HCT116 (cell line): ENCODE measurements at regions not wholly inside any gene's neighbourhood (a gene's known extent, or its start where the extent isn't known, plus 50 kb on each side); places are given as distances from the start of the nearest gene placed in this dataset.

Source experiments
- ATAC-seq: fragments of 200-7000 bp; cut with Tn5 transposase; 2 replicates; pipeline ENCODE4 v1.9.1; 2020; ENCODE audit warnings: mild to moderate bottlenecking, moderate library complexity
- BruUV-seq: library from RNA; stranded (reverse); fragments of 400-500 nt; replicated peaks from 2 replicates; lab custom pipeline; 2021; lab: Mats Ljungman, UMichigan
- CTCF ChIA-PET: fragments of 300-600 bp; sonication (Branson Sonifier 250); formaldehyde crosslinking; loops from one replicate; lab custom pipeline; 2021; ENCODE audit warnings: antibody characterized with exemption; lab: Charles Lee
- POLR2A ChIA-PET: fragments of 300-600, 350-600 bp; sonication (Branson Sonifier 250); formaldehyde crosslinking; loops from one replicate; lab custom pipeline; 2021; ENCODE audit warnings: antibody characterized with exemption; lab: Charles Lee
- RAD21 ChIA-PET, 2 experiments: fragments of 300-600 bp; sonication (Branson Sonifier 250); formaldehyde crosslinking; loops; one replicate each; lab custom pipeline; 2023; ENCODE audit warnings: low total read pairs in 2 of 2; ENCODE audit not compliant: uncharacterized antibody in 2 of 2, unreplicated experiment in 2 of 2, low non-redundant PET in 1 of 2; lab: Charles Lee
- DNase-seq: peaks from one replicate; pipeline ENCODE4 v3.0.0-alpha.2; 2010; ENCODE audit warnings: low read depth, low spot score
- H2AFZ ChIP-seq: fragments of 200-600 bp; shearing (Covaris generic), sonication (generic); 2 replicates; pipeline ENCODE4 v1.6.1; 2017; ENCODE audit warnings: low read depth, mixed run types, mixed read lengths, antibody characterized with exemption, low read length; ENCODE audit not compliant: poor library complexity, severe bottlenecking
- H3K27ac ChIP-seq: 2 replicates; pipeline ENCODE4 v1.5.1; 2012; ENCODE audit warnings: low read depth, low read length
- H3K27me3 ChIP-seq: fragments of 200-600 bp; sonication (generic); 2 replicates; pipeline ENCODE4 v1.6.1; 2016; ENCODE audit warnings: mixed run types, low read length, mixed read lengths; ENCODE audit not compliant: insufficient read depth
- H3K36me3 ChIP-seq, 2 experiments: fragments of 200-500 bp in 1 of 2; fragments of 200-600 bp in 1 of 2; sonication (Bioruptor generic) in 1 of 2; sonication (generic) in 1 of 2; 2 replicates each; pipeline versions ENCODE4 v1.5.1 to v1.6.1; 2014 to 2016; ENCODE audit warnings: low read length in 2 of 2, inconsistent platforms in 1 of 2, mixed read lengths in 1 of 2, mixed run types in 1 of 2; ENCODE audit not compliant: insufficient read depth in 2 of 2, control insufficient read depth in 1 of 2
- H3K4me1 ChIP-seq, 2 experiments: fragments of 200-600 bp in 1 of 2; sonication (generic) in 1 of 2; 2 replicates each; pipeline versions ENCODE4 v1.5.1 to v1.6.1; 2012 to 2017; ENCODE audit warnings: low read length in 2 of 2, inconsistent platforms in 1 of 2, mild to moderate bottlenecking in 1 of 2, mixed read lengths in 1 of 2, mixed run types in 1 of 2, moderate library complexity in 1 of 2; ENCODE audit not compliant: insufficient read depth in 2 of 2, control insufficient read depth in 1 of 2
- H3K4me2 ChIP-seq: fragments of 200-600 bp; sonication (generic); 2 replicates; pipeline ENCODE4 v1.6.1; 2017; ENCODE audit warnings: mixed run types, low read length, mixed read lengths
- H3K4me3 ChIP-seq, 2 experiments: fragments of 200-600 bp in 1 of 2; sonication (generic) in 1 of 2; replicated peaks in 1 of 2; 2 replicates each; pipeline ENCODE4 v1.5.1; 2011 to 2016; ENCODE audit warnings: low read length in 2 of 2, control low read depth in 1 of 2, low read depth in 1 of 2, mild to moderate bottlenecking in 1 of 2, mixed read lengths in 1 of 2, mixed run types in 1 of 2
- H3K79me2 ChIP-seq: fragments of 200-600 bp; sonication (generic); 2 replicates; pipeline ENCODE4 v1.6.1; 2017; ENCODE audit warnings: mild to moderate bottlenecking, mixed run types, low read length, moderate library complexity, mixed read lengths; ENCODE audit not compliant: insufficient read depth
- H3K9ac ChIP-seq: fragments of 200-600 bp; sonication (generic); 2 replicates; pipeline ENCODE4 v1.6.1; 2016; ENCODE audit warnings: low read length, mixed read lengths
- H3K9me2 ChIP-seq: fragments of 200-600 bp; sonication (generic), shearing (Covaris generic); 2 replicates; pipeline ENCODE4 v1.6.1; 2017; ENCODE audit warnings: mixed run types, mild to moderate bottlenecking, moderate library complexity; ENCODE audit not compliant: insufficient read depth
- H3K9me3 ChIP-seq, 2 experiments: fragments of 200-500 bp in 1 of 2; fragments of 200-600 bp in 1 of 2; sonication (Bioruptor generic) in 1 of 2; sonication (generic) in 1 of 2; 2 replicates each; pipeline ENCODE4 v1.6.1; 2014 to 2017; ENCODE audit warnings: low read length in 2 of 2, mixed read lengths in 2 of 2, inconsistent platforms in 1 of 2, low read depth in 1 of 2, mild to moderate bottlenecking in 1 of 2, mixed run types in 1 of 2, moderate library complexity in 1 of 2; ENCODE audit not compliant: control insufficient read depth in 1 of 2, insufficient read depth in 1 of 2
- H4K20me1 ChIP-seq: fragments of 200-600 bp; sonication (generic), shearing (Covaris generic); 2 replicates; pipeline ENCODE4 v1.6.1; 2017; ENCODE audit warnings: mixed run types, mild to moderate bottlenecking, moderate library complexity; ENCODE audit not compliant: insufficient read depth
- EGR1 ChIP-seq: IDR thresholded peaks from 2 replicates; pipeline ENCODE4 v1.6.1; 2012; ENCODE audit warnings: low read depth
- ELF1 ChIP-seq: IDR thresholded peaks from 2 replicates; pipeline ENCODE4 v1.6.1; 2012; ENCODE audit warnings: low read depth, borderline replicate concordance
- EZH2 ChIP-seq: fragments of 200-600 bp; sonication (generic); IDR thresholded peaks from 2 replicates; pipeline ENCODE4 v1.6.1; 2017; ENCODE audit warnings: antibody characterized with exemption, mixed run types
- RAD21 ChIP-seq: IDR thresholded peaks from 2 replicates; pipeline ENCODE4 v1.6.1; 2012; ENCODE audit warnings: low read depth, mild to moderate bottlenecking
- SIN3A ChIP-seq: IDR thresholded peaks from 2 replicates; pipeline ENCODE4 v1.6.1; 2012; ENCODE audit warnings: low read depth
- SP1 ChIP-seq: IDR thresholded peaks from 2 replicates; pipeline ENCODE4 v1.6.1; 2012; ENCODE audit warnings: low read depth
- SRF ChIP-seq: IDR thresholded peaks from 2 replicates; pipeline ENCODE4 v1.6.1; 2012; ENCODE audit warnings: low read depth
- YY1 ChIP-seq: IDR thresholded peaks from 2 replicates; pipeline ENCODE4 v1.6.1; 2011; ENCODE audit warnings: low read length, low read depth, moderate library complexity, mild to moderate bottlenecking; ENCODE audit not compliant: insufficient replicate concordance; ENCODE audit errors: extremely low read depth
- ZNF274 ChIP-seq: fragments of 200-500 bp; sonication (Bioruptor generic); IDR thresholded peaks from 2 replicates; pipeline ENCODE4 v1.6.1; 2014; ENCODE audit warnings: mild to moderate bottlenecking, low read depth, low read length, inconsistent platforms
- intact Hi-C: fragments of 100-400 bp; cut with micrococcal nuclease; formaldehyde crosslinking; loops from 2 replicates; pipeline ENCODE4 v1.10.0; 2022
- TF ChIP-seq, protein P1 (sequence below): IDR thresholded peaks from 2 replicates; pipeline ENCODE4 v1.6.1; 2012; ENCODE audit warnings: low read depth
- TF ChIP-seq, protein P2 (sequence below): IDR thresholded peaks from 2 replicates; pipeline ENCODE4 v1.6.1; 2012
- TF ChIP-seq, protein P3 (sequence below): IDR thresholded peaks from 2 replicates; pipeline ENCODE4 v1.6.1; 2011; ENCODE audit warnings: mild to moderate bottlenecking, low read length, moderate library complexity; ENCODE audit not compliant: insufficient replicate concordance; ENCODE audit errors: extremely low read depth

DNA sequence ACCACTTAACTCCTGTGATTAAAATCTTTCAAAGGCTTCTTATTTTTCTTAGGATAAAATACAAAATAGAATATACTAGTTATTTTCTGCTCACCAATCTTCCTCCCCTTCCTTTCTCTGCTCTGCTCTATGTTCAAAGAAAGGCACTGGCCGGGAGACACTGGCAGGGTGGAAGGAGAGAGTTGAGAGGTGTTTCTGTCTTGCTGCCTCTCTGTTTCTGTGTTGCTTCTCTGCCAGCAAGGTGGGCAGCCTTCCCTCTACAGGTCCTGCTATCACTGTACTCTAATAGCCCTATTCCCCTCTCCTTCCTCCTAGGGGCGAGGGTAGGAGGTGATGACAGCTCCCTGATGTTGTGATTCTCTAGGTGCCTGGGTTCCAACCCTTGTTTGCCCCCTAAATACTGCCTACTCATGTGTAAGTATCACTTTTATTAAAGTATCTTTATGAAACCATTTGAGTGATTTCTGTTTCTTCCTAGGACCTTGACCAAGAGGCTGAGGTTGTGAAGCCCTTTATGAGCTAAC is 515.1 kb downstream of the TLE4 start:
- ChIA-PET RAD21 (no interaction called here), POLR2A (no interaction called here), CTCF (no interaction called here)
- Histone ChIP-seq H3K4me2 (no peak overlapping the region), H3K4me3 (no peak overlapping the region), H3K9ac (no peak overlapping the region), H4K20me1 (no peaks in the 10 kb centered on the region), H3K27ac (no peak overlapping the region), H2AFZ (no peak overlapping the region), H3K9me3 (peaks cover 10 to 12% of the 10 kb centered on the region in 2 experiments; a peak in 2 of 4 replicates), H3K79me2 (no peaks in the 10 kb centered on the region), H3K27me3 (no peaks in the 10 kb centered on the region), H3K9me2 (no peaks in the 10 kb centered on the region), H3K36me3 (no peaks in the 10 kb centered on the region), H3K4me1 (no peaks in the 10 kb centered on the region)
- DNase-seq (no peak), ATAC-seq (no peak)
- TF ChIP-seq, protein P1, sequence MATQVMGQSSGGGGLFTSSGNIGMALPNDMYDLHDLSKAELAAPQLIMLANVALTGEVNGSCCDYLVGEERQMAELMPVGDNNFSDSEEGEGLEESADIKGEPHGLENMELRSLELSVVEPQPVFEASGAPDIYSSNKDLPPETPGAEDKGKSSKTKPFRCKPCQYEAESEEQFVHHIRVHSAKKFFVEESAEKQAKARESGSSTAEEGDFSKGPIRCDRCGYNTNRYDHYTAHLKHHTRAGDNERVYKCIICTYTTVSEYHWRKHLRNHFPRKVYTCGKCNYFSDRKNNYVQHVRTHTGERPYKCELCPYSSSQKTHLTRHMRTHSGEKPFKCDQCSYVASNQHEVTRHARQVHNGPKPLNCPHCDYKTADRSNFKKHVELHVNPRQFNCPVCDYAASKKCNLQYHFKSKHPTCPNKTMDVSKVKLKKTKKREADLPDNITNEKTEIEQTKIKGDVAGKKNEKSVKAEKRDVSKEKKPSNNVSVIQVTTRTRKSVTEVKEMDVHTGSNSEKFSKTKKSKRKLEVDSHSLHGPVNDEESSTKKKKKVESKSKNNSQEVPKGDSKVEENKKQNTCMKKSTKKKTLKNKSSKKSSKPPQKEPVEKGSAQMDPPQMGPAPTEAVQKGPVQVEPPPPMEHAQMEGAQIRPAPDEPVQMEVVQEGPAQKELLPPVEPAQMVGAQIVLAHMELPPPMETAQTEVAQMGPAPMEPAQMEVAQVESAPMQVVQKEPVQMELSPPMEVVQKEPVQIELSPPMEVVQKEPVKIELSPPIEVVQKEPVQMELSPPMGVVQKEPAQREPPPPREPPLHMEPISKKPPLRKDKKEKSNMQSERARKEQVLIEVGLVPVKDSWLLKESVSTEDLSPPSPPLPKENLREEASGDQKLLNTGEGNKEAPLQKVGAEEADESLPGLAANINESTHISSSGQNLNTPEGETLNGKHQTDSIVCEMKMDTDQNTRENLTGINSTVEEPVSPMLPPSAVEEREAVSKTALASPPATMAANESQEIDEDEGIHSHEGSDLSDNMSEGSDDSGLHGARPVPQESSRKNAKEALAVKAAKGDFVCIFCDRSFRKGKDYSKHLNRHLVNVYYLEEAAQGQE, result no peak
- TF ChIP-seq, protein P2, sequence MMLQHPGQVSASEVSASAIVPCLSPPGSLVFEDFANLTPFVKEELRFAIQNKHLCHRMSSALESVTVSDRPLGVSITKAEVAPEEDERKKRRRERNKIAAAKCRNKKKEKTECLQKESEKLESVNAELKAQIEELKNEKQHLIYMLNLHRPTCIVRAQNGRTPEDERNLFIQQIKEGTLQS, result no peak
- TF ChIP-seq ELF1 (no peak), SIN3A (no peak), ZNF274 (no peak), EZH2 (no peak), SRF (no peak), EGR1 (no peak), RAD21 (no peak), YY1 (no peak), SP1 (no peak)
- TF ChIP-seq, protein P3, sequence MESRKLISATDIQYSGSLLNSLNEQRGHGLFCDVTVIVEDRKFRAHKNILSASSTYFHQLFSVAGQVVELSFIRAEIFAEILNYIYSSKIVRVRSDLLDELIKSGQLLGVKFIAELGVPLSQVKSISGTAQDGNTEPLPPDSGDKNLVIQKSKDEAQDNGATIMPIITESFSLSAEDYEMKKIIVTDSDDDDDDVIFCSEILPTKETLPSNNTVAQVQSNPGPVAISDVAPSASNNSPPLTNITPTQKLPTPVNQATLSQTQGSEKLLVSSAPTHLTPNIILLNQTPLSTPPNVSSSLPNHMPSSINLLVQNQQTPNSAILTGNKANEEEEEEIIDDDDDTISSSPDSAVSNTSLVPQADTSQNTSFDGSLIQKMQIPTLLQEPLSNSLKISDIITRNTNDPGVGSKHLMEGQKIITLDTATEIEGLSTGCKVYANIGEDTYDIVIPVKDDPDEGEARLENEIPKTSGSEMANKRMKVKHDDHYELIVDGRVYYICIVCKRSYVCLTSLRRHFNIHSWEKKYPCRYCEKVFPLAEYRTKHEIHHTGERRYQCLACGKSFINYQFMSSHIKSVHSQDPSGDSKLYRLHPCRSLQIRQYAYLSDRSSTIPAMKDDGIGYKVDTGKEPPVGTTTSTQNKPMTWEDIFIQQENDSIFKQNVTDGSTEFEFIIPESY, result no peak
- no TSS peak for BruUV-seq
- intact Hi-C loops, result no loop called here
